ENCODE measurements at regions not wholly inside any gene's neighbourhood (a gene's known extent, or its start where the extent isn't known, plus 50 kb on each side); places are given as distances from the start of the nearest gene placed in this dataset.

- H3K36me3 Mint-ChIP-seq: no peaks in the 10 kb centered on the region
- H3K4me3 Mint-ChIP-seq: no peak overlapping the region
- no peaks in the 10 kb centered on the region for H3K9me3 Mint-ChIP-seq
- H3K27me3 Mint-ChIP-seq: peaks cover 4% of the 10 kb centered on the region
- H3K4me1 Mint-ChIP-seq (ENCODE audit: unreplicated experiment): peaks cover 25% of the 10 kb centered on the region
- H3K27ac Mint-ChIP-seq: no peak overlapping the region
- no peak for DNase-seq (ENCODE audit: extremely low spot score, unreplicated experiment)
- no peak for TF ChIP-seq CTCF (conservative IDR thresholded peaks at IDR 0.05)
Measured at GRCh38 chr14:34025325-34026017, 74.6 kb upstream of the EGLN3 start.

- Mint-ChIP-seq H3K27ac (peak overlapping the region; percentile 22), H3K9me3 (no peaks in the 10 kb centered on the region), H3K36me3 (no peaks in the 10 kb centered on the region), H3K27me3 (peaks cover 4% of the 10 kb centered on the region), H3K4me1 (ENCODE audit: unreplicated experiment) (peaks cover 26% of the 10 kb centered on the region), H3K4me3 (no peak overlapping the region)
- no peak for TF ChIP-seq CTCF (conservative IDR thresholded peaks at IDR 0.05)
- DNase-seq (ENCODE audit: extremely low spot score, unreplicated experiment): no peak
Measured at GRCh38 chr14:34024768-34025144, 73.9 kb upstream of the EGLN3 start.

- Mint-ChIP-seq H3K9me3 (no peaks in the 10 kb centered on the region), H3K4me3 (no peak overlapping the region), H3K4me1 (ENCODE audit: unreplicated experiment) (peaks cover 27% of the 10 kb centered on the region), H3K27me3 (peaks cover 4% of the 10 kb centered on the region), H3K36me3 (no peaks in the 10 kb centered on the region), H3K27ac (peak overlapping the region; percentile 22)
- no peak for TF ChIP-seq CTCF (conservative IDR thresholded peaks at IDR 0.05)
- no peak for DNase-seq (ENCODE audit: extremely low spot score, unreplicated experiment)
Measured at GRCh38 chr14:34023824-34024767, 73.2 kb upstream of the EGLN3 start.

- Mint-ChIP-seq H3K4me3 (no peak overlapping the region), H3K4me1 (ENCODE audit: unreplicated experiment) (peaks cover 16% of the 10 kb centered on the region), H3K36me3 (no peaks in the 10 kb centered on the region), H3K9me3 (no peaks in the 10 kb centered on the region), H3K27me3 (peaks cover 12% of the 10 kb centered on the region), H3K27ac (no peak overlapping the region)
- no peak for DNase-seq (ENCODE audit: extremely low spot score, unreplicated experiment)
- no peak for TF ChIP-seq CTCF (conservative IDR thresholded peaks at IDR 0.05)
Measured at GRCh38 chr14:34021096-34021495, 70.2 kb upstream of the EGLN3 start.

- Mint-ChIP-seq H3K36me3 (no peaks in the 10 kb centered on the region), H3K4me1 (ENCODE audit: unreplicated experiment) (peaks cover 16% of the 10 kb centered on the region), H3K4me3 (no peak overlapping the region), H3K9me3 (no peaks in the 10 kb centered on the region), H3K27me3 (peaks cover 12% of the 10 kb centered on the region), H3K27ac (no peak overlapping the region)
- no peak for DNase-seq (ENCODE audit: extremely low spot score, unreplicated experiment)
- no peak for TF ChIP-seq CTCF (conservative IDR thresholded peaks at IDR 0.05)
Measured at GRCh38 chr14:34020014-34020413, 69.1 kb upstream of the EGLN3 start.
